SK-N-SH (cell line): ENCODE measurements at regions not wholly inside any gene's neighbourhood (a gene's known extent, or its start where the extent isn't known, plus 50 kb on each side); places are given as distances from the start of the nearest gene placed in this dataset.

Experiments used
- CTCF ChIA-PET: fragments of 300-600, 350-600 bp; formaldehyde crosslinking; extraction: SDS; loops from one replicate; lab custom pipeline; 2021; lab: Yijun Ruan, JAX
- POLR2A ChIA-PET: fragments of 350-600 bp; sonication (Branson Sonifier 250); formaldehyde crosslinking; extraction: SDS; loops from one replicate; lab custom pipeline; 2020; ENCODE audit warnings: antibody characterized with exemption, inconsistent platforms; lab: Yijun Ruan, JAX
- DNase-seq: peaks from one replicate; pipeline ENCODE4 v3.0.0; 2012
- H2AFZ ChIP-seq: fragments of 200-600 bp; sonication (generic); 2 replicates; pipeline ENCODE4 v1.8.1; 2016; ENCODE audit warnings: antibody characterized with exemption, mild to moderate bottlenecking, low read depth
- H3F3A ChIP-seq: fragments of 200-600 bp; sonication (generic); replicated peaks from 2 replicates; pipeline ENCODE3; 2016; ENCODE audit warnings: antibody characterized with exemption, mild to moderate bottlenecking; ENCODE audit not compliant: insufficient read depth
- H3K27ac ChIP-seq, 2 experiments: fragments of 200-500 bp in 1 of 2; fragments of 200-600 bp in 1 of 2; sonication (Bioruptor generic) in 1 of 2; sonication (generic), shearing (Covaris generic) in 1 of 2; 2 replicates each; pipeline versions ENCODE4 v1.5.1 to v1.6.1; 2014 to 2016; ENCODE audit warnings: low read depth in 2 of 2, inconsistent platforms in 1 of 2, low read length in 1 of 2, mild to moderate bottlenecking in 1 of 2, mixed read lengths in 1 of 2
- H3K27me3 ChIP-seq: fragments of 200-600 bp; sonication (generic), shearing (Covaris generic); 2 replicates; pipeline ENCODE4 v1.6.1; 2016; ENCODE audit warnings: mixed run types; ENCODE audit not compliant: insufficient read depth
- H3K36me3 ChIP-seq, 2 experiments: fragments of 200-500 bp in 1 of 2; fragments of 200-600 bp in 1 of 2; sonication (Bioruptor generic) in 1 of 2; sonication (generic) in 1 of 2; replicated peaks in 1 of 2; 2 replicates each; pipeline versions ENCODE3 to v1.5.1; 2014 to 2016; ENCODE audit warnings: low read length in 1 of 2, mild to moderate bottlenecking in 1 of 2; ENCODE audit not compliant: insufficient read depth in 2 of 2, control insufficient read depth in 1 of 2
- H3K4me1 ChIP-seq, 2 experiments: fragments of 200-500 bp in 1 of 2; fragments of 200-600 bp in 1 of 2; sonication (Bioruptor generic) in 1 of 2; sonication (generic), shearing (Covaris generic) in 1 of 2; 2 replicates each; pipeline versions ENCODE4 v1.5.1 to v1.6.1; 2014 to 2016; ENCODE audit warnings: low read depth in 1 of 2, low read length in 1 of 2, mixed run types in 1 of 2; ENCODE audit not compliant: insufficient read depth in 2 of 2, control insufficient read depth in 1 of 2
- H3K4me2 ChIP-seq: fragments of 200-600 bp; sonication (generic), shearing (Covaris generic); 2 replicates; pipeline ENCODE4 v1.6.1; 2017; ENCODE audit warnings: mixed run types
- H3K4me3 ChIP-seq, 2 experiments: fragments of 200-500 bp in 1 of 2; fragments of 200-600 bp in 1 of 2; sonication (Bioruptor generic) in 1 of 2; sonication (generic), shearing (Covaris generic) in 1 of 2; 2 replicates each; pipeline versions ENCODE4 v1.5.1 to v1.8.1; 2014 to 2016; ENCODE audit warnings: low read depth in 2 of 2, inconsistent platforms in 1 of 2, low read length in 1 of 2, mild to moderate bottlenecking in 1 of 2, mixed read lengths in 1 of 2, moderate library complexity in 1 of 2
- H3K79me2 ChIP-seq: fragments of 200-600 bp; sonication (generic); 2 replicates; pipeline ENCODE4 v1.8.1; 2017; ENCODE audit warnings: mild to moderate bottlenecking; ENCODE audit not compliant: insufficient read depth
- H3K9ac ChIP-seq: fragments of 200-600 bp; sonication (generic); 2 replicates; pipeline ENCODE4 v1.6.1; 2017; ENCODE audit warnings: mixed run types
- H3K9me2 ChIP-seq: fragments of 200-600 bp; sonication (generic); 2 replicates; pipeline ENCODE4 v1.6.1; 2017; ENCODE audit warnings: mixed run types
- H3K9me3 ChIP-seq: fragments of 200-600 bp; sonication (generic); 2 replicates; pipeline ENCODE4 v1.6.1; 2017; ENCODE audit warnings: mixed run types, mild to moderate bottlenecking, moderate library complexity
- H4K20me1 ChIP-seq: fragments of 200-600 bp; sonication (generic); 2 replicates; pipeline ENCODE4 v1.6.1; 2017; ENCODE audit warnings: mild to moderate bottlenecking, mixed run types; ENCODE audit not compliant: insufficient read depth
- CHD2 ChIP-seq: fragments of 150-350 bp; IDR thresholded peaks from 2 replicates; pipeline ENCODE4 v1.6.1; 2018; ENCODE audit warnings: low read length; ENCODE audit not compliant: partially characterized antibody
- CTCF ChIP-seq: fragments of 200-600 bp; sonication (generic); IDR thresholded peaks from 2 replicates; pipeline ENCODE4 v1.6.1; 2017; ENCODE audit warnings: antibody characterized with exemption, mild to moderate bottlenecking, moderate library complexity
- EP300 ChIP-seq, 2 experiments: IDR thresholded peaks; 2 replicates each; pipeline versions ENCODE4 v1.4.0 to v1.6.1; 2012; ENCODE audit warnings: borderline replicate concordance in 1 of 2, low read depth in 1 of 2, low read length in 1 of 2
- EZH2phosphoT487 ChIP-seq: fragments of 200-600 bp; sonication (generic); IDR thresholded peaks from 2 replicates; pipeline ENCODE4 v1.6.1; 2017; ENCODE audit warnings: low read depth, mixed run types, mild to moderate bottlenecking, antibody characterized with exemption, moderate library complexity, borderline replicate concordance
- FOXM1 ChIP-seq: IDR thresholded peaks from 2 replicates; pipeline ENCODE4 v1.4.0; 2012; ENCODE audit warnings: low read depth, mild to moderate bottlenecking
- GATA2 ChIP-seq: sonication (generic); formaldehyde crosslinking; IDR thresholded peaks from 2 replicates; pipeline ENCODE4 v1.5.0; 2020; ENCODE audit warnings: mild to moderate bottlenecking, missing genetic modification reagents
- JUND ChIP-seq: IDR thresholded peaks from 2 replicates; pipeline ENCODE4 v1.4.0; 2012
- MXI1 ChIP-seq: IDR thresholded peaks from 2 replicates; pipeline ENCODE4 v1.6.1; 2012; ENCODE audit warnings: mild to moderate bottlenecking, low read depth, low read length, improper control_type of control experiment
- NFIC ChIP-seq: IDR thresholded peaks from 2 replicates; pipeline ENCODE4 v1.4.0; 2012; ENCODE audit warnings: borderline replicate concordance
- POLR2AphosphoS5 ChIP-seq: IDR thresholded peaks from 2 replicates; pipeline ENCODE4 v1.6.1; 2012; ENCODE audit warnings: low read depth, low read length
- RFX5 ChIP-seq: IDR thresholded peaks from 2 replicates; pipeline ENCODE4 v1.6.1; 2012; ENCODE audit warnings: mild to moderate bottlenecking, improper control_type of control experiment, low read length
- TEAD4 ChIP-seq: IDR thresholded peaks from 2 replicates; pipeline ENCODE4 v1.4.0; 2012; ENCODE audit warnings: mild to moderate bottlenecking, borderline replicate concordance; ENCODE audit not compliant: insufficient read depth
- USF1 ChIP-seq: IDR thresholded peaks from 2 replicates; pipeline ENCODE4 v1.4.0; 2012; ENCODE audit warnings: low read depth, borderline replicate concordance
- ZBTB33 ChIP-seq: IDR thresholded peaks from 2 replicates; pipeline ENCODE4 v1.4.0; 2012; ENCODE audit warnings: low read depth, borderline replicate concordance
- WGBS: methylation state at CpG from one replicate; pipeline ENCODE4 v1.1.6; 2017; ENCODE audit warnings: low lambda C conversion rate; 5-methylcytosine and 5-hydroxymethylcytosine counted together

- TF ChIP-seq MXI1, result no peak
- no peak for TF ChIP-seq RFX5
- no peak for TF ChIP-seq EZH2phosphoT487
- no peak for TF ChIP-seq GATA2 (CRISPR knock-in tag)
- no peak for TF ChIP-seq CTCF
- no peak for TF ChIP-seq USF1
- TF ChIP-seq TEAD4, result no peak
- TF ChIP-seq ZBTB33, result no peak
- TF ChIP-seq FOXM1, result no peak
- no peak for TF ChIP-seq EP300 (IDR thresholded peaks at IDR 0.05; ENCODE audit: borderline replicate concordance in 1 of 2, low read depth in 1 of 2, low read length in 1 of 2)
- CTCF ChIA-PET, result no interaction called here
- no peaks in the 10 kb centered on the region for H3F3A ChIP-seq
- H3K27ac ChIP-seq, result no peak overlapping the region
- no peak overlapping the region for H2AFZ ChIP-seq
- DNase-seq, result no peak
- H3K27me3 ChIP-seq, result no peaks in the 10 kb centered on the region
- no peaks in the 10 kb centered on the region for H4K20me1 ChIP-seq
- H3K9me2 ChIP-seq, result no peaks in the 10 kb centered on the region
- no peak overlapping the region for H3K4me3 ChIP-seq
- 8% methylated on average over 1 of the region's 1 CpG for WGBS
- H3K4me2 ChIP-seq, result no peak overlapping the region
- no peaks in the 10 kb centered on the region for H3K36me3 ChIP-seq
- H3K9me3 ChIP-seq, result no peaks in the 10 kb centered on the region
- POLR2A ChIA-PET, result no interaction called here
- H3K79me2 ChIP-seq, result no peaks in the 10 kb centered on the region
- H3K4me1 ChIP-seq, result no peaks in the 10 kb centered on the region
- no peak overlapping the region for H3K9ac ChIP-seq
Measured at GRCh38 chr6:117204903-117205302, 60.5 kb upstream of the VGLL2 start.

GRCh38 chr6:117205876-117206275, 59.5 kb upstream of the VGLL2 start:
- Histone ChIP-seq H3K4me2 (no peak overlapping the region), H3K9ac (no peak overlapping the region), H3K79me2 (no peaks in the 10 kb centered on the region), H3F3A (no peaks in the 10 kb centered on the region), H3K27me3 (no peaks in the 10 kb centered on the region), H3K4me1 (no peaks in the 10 kb centered on the region), H3K27ac (no peak overlapping the region), H4K20me1 (no peaks in the 10 kb centered on the region), H3K4me3 (no peak overlapping the region), H2AFZ (no peak overlapping the region), H3K9me3 (no peaks in the 10 kb centered on the region), H3K36me3 (no peaks in the 10 kb centered on the region), H3K9me2 (no peaks in the 10 kb centered on the region)
- CTCF ChIA-PET, result no interaction called here
- POLR2A ChIA-PET, result no interaction called here
- WGBS, result 12% methylated on average over 4 of the region's 4 CpGs
- no peak for DNase-seq
- TF ChIP-seq POLR2AphosphoS5, result no peak
- TF ChIP-seq JUND, result no peak
- no peak for TF ChIP-seq GATA2 (CRISPR knock-in tag)
- no peak for TF ChIP-seq CHD2
- TF ChIP-seq NFIC, result no peak
